HCT116 (cell line): ENCODE measurements at regions not wholly inside any gene's neighbourhood (a gene's known extent, or its start where the extent isn't known, plus 50 kb on each side); places are given as distances from the start of the nearest gene placed in this dataset.

Experiments used
- ATAC-seq: fragments of 200-7000 bp; cut with Tn5 transposase; 2 replicates; pipeline ENCODE4 v1.9.1; 2020; ENCODE audit warnings: mild to moderate bottlenecking, moderate library complexity
- BruUV-seq: library from RNA; stranded (reverse); fragments of 400-500 nt; replicated peaks from 2 replicates; lab custom pipeline; 2021; lab: Mats Ljungman, UMichigan
- CTCF ChIA-PET: fragments of 300-600 bp; sonication (Branson Sonifier 250); formaldehyde crosslinking; loops from one replicate; lab custom pipeline; 2021; ENCODE audit warnings: antibody characterized with exemption; lab: Charles Lee
- POLR2A ChIA-PET: fragments of 300-600, 350-600 bp; sonication (Branson Sonifier 250); formaldehyde crosslinking; loops from one replicate; lab custom pipeline; 2021; ENCODE audit warnings: antibody characterized with exemption; lab: Charles Lee
- RAD21 ChIA-PET, 2 experiments: fragments of 300-600 bp; sonication (Branson Sonifier 250); formaldehyde crosslinking; loops; one replicate each; lab custom pipeline; 2023; ENCODE audit warnings: low total read pairs in 2 of 2; ENCODE audit not compliant: uncharacterized antibody in 2 of 2, unreplicated experiment in 2 of 2, low non-redundant PET in 1 of 2; lab: Charles Lee
- DNase-seq: peaks from one replicate; pipeline ENCODE4 v3.0.0-alpha.2; 2010; ENCODE audit warnings: low read depth, low spot score
- H2AFZ ChIP-seq: fragments of 200-600 bp; shearing (Covaris generic), sonication (generic); 2 replicates; pipeline ENCODE4 v1.6.1; 2017; ENCODE audit warnings: low read depth, mixed run types, mixed read lengths, antibody characterized with exemption, low read length; ENCODE audit not compliant: poor library complexity, severe bottlenecking
- H3K27ac ChIP-seq: 2 replicates; pipeline ENCODE4 v1.5.1; 2012; ENCODE audit warnings: low read depth, low read length
- H3K27me3 ChIP-seq: fragments of 200-600 bp; sonication (generic); 2 replicates; pipeline ENCODE4 v1.6.1; 2016; ENCODE audit warnings: mixed run types, low read length, mixed read lengths; ENCODE audit not compliant: insufficient read depth
- H3K36me3 ChIP-seq, 2 experiments: fragments of 200-500 bp in 1 of 2; fragments of 200-600 bp in 1 of 2; sonication (Bioruptor generic) in 1 of 2; sonication (generic) in 1 of 2; 2 replicates each; pipeline versions ENCODE4 v1.5.1 to v1.6.1; 2014 to 2016; ENCODE audit warnings: low read length in 2 of 2, inconsistent platforms in 1 of 2, mixed read lengths in 1 of 2, mixed run types in 1 of 2; ENCODE audit not compliant: insufficient read depth in 2 of 2, control insufficient read depth in 1 of 2
- H3K4me1 ChIP-seq, 2 experiments: fragments of 200-600 bp in 1 of 2; sonication (generic) in 1 of 2; 2 replicates each; pipeline versions ENCODE4 v1.5.1 to v1.6.1; 2012 to 2017; ENCODE audit warnings: low read length in 2 of 2, inconsistent platforms in 1 of 2, mild to moderate bottlenecking in 1 of 2, mixed read lengths in 1 of 2, mixed run types in 1 of 2, moderate library complexity in 1 of 2; ENCODE audit not compliant: insufficient read depth in 2 of 2, control insufficient read depth in 1 of 2
- H3K4me2 ChIP-seq: fragments of 200-600 bp; sonication (generic); 2 replicates; pipeline ENCODE4 v1.6.1; 2017; ENCODE audit warnings: mixed run types, low read length, mixed read lengths
- H3K4me3 ChIP-seq, 2 experiments: fragments of 200-600 bp in 1 of 2; sonication (generic) in 1 of 2; replicated peaks in 1 of 2; 2 replicates each; pipeline ENCODE4 v1.5.1; 2011 to 2016; ENCODE audit warnings: low read length in 2 of 2, control low read depth in 1 of 2, low read depth in 1 of 2, mild to moderate bottlenecking in 1 of 2, mixed read lengths in 1 of 2, mixed run types in 1 of 2
- H3K79me2 ChIP-seq: fragments of 200-600 bp; sonication (generic); 2 replicates; pipeline ENCODE4 v1.6.1; 2017; ENCODE audit warnings: mild to moderate bottlenecking, mixed run types, low read length, moderate library complexity, mixed read lengths; ENCODE audit not compliant: insufficient read depth
- H3K9ac ChIP-seq: fragments of 200-600 bp; sonication (generic); 2 replicates; pipeline ENCODE4 v1.6.1; 2016; ENCODE audit warnings: low read length, mixed read lengths
- H3K9me2 ChIP-seq: fragments of 200-600 bp; sonication (generic), shearing (Covaris generic); 2 replicates; pipeline ENCODE4 v1.6.1; 2017; ENCODE audit warnings: mixed run types, mild to moderate bottlenecking, moderate library complexity; ENCODE audit not compliant: insufficient read depth
- H3K9me3 ChIP-seq, 2 experiments: fragments of 200-500 bp in 1 of 2; fragments of 200-600 bp in 1 of 2; sonication (Bioruptor generic) in 1 of 2; sonication (generic) in 1 of 2; 2 replicates each; pipeline ENCODE4 v1.6.1; 2014 to 2017; ENCODE audit warnings: low read length in 2 of 2, mixed read lengths in 2 of 2, inconsistent platforms in 1 of 2, low read depth in 1 of 2, mild to moderate bottlenecking in 1 of 2, mixed run types in 1 of 2, moderate library complexity in 1 of 2; ENCODE audit not compliant: control insufficient read depth in 1 of 2, insufficient read depth in 1 of 2
- H4K20me1 ChIP-seq: fragments of 200-600 bp; sonication (generic), shearing (Covaris generic); 2 replicates; pipeline ENCODE4 v1.6.1; 2017; ENCODE audit warnings: mixed run types, mild to moderate bottlenecking, moderate library complexity; ENCODE audit not compliant: insufficient read depth
- CEBPB ChIP-seq: IDR thresholded peaks from 2 replicates; pipeline ENCODE4 v1.6.1; 2012; ENCODE audit warnings: low read depth
- EGR1 ChIP-seq: IDR thresholded peaks from 2 replicates; pipeline ENCODE4 v1.6.1; 2012; ENCODE audit warnings: low read depth
- EZH2 ChIP-seq: fragments of 200-600 bp; sonication (generic); IDR thresholded peaks from 2 replicates; pipeline ENCODE4 v1.6.1; 2017; ENCODE audit warnings: antibody characterized with exemption, mixed run types
- EZH2phosphoT487 ChIP-seq: fragments of 200-600 bp; IDR thresholded peaks from 2 replicates; pipeline ENCODE4 v1.6.1; 2018; ENCODE audit warnings: antibody characterized with exemption, borderline replicate concordance
- FOSL1 ChIP-seq: IDR thresholded peaks from 2 replicates; pipeline ENCODE4 v1.6.1; 2012; ENCODE audit warnings: low read depth
- JUND ChIP-seq: IDR thresholded peaks from 2 replicates; pipeline ENCODE4 v1.6.1; 2012
- POLR2A ChIP-seq: IDR thresholded peaks from 2 replicates; pipeline ENCODE4 v1.7.0; 2011; ENCODE audit warnings: borderline replicate concordance; ENCODE audit not compliant: insufficient read depth, insufficient read length; ENCODE audit errors: extremely low read depth
- POLR2AphosphoS5 ChIP-seq: IDR thresholded peaks from 2 replicates; pipeline ENCODE4 v1.6.1; 2011; ENCODE audit warnings: mild to moderate bottlenecking, low read depth, low read length, moderate library complexity
- RAD21 ChIP-seq: IDR thresholded peaks from 2 replicates; pipeline ENCODE4 v1.6.1; 2012; ENCODE audit warnings: low read depth, mild to moderate bottlenecking
- SIN3A ChIP-seq: IDR thresholded peaks from 2 replicates; pipeline ENCODE4 v1.6.1; 2012; ENCODE audit warnings: low read depth
- SRF ChIP-seq: IDR thresholded peaks from 2 replicates; pipeline ENCODE4 v1.6.1; 2012; ENCODE audit warnings: low read depth
- TCF7L2 ChIP-seq: IDR thresholded peaks from 2 replicates; pipeline ENCODE4 v1.7.0; 2011; ENCODE audit warnings: borderline replicate concordance, inconsistent platforms; ENCODE audit not compliant: insufficient read depth, insufficient read length; ENCODE audit errors: extremely low read depth
- ZFX ChIP-seq: fragments of 450-650 bp; IDR thresholded peaks from 2 replicates; pipeline ENCODE4 v1.6.1; 2017
- intact Hi-C: fragments of 100-400 bp; cut with micrococcal nuclease; formaldehyde crosslinking; loops from 2 replicates; pipeline ENCODE4 v1.10.0; 2022
- TF ChIP-seq, protein P1 (sequence below): IDR thresholded peaks from 2 replicates; pipeline ENCODE4 v1.6.1; 2011; ENCODE audit warnings: mild to moderate bottlenecking, low read length, moderate library complexity; ENCODE audit not compliant: insufficient replicate concordance; ENCODE audit errors: extremely low read depth
- TF ChIP-seq, protein P2 (sequence below), 3 experiments: fragments of 200-600 bp in 1 of 3; sonication (generic) in 1 of 3; IDR thresholded peaks in 2 of 3; conservative IDR thresholded peaks in 1 of 3; 2 replicates each; pipeline ENCODE4 v1.5.1; 2012 to 2017; ENCODE audit warnings: low read depth in 2 of 3, low read length in 2 of 3, antibody characterized with exemption in 1 of 3, borderline replicate concordance in 1 of 3, control low read depth in 1 of 3, mild to moderate bottlenecking in 1 of 3, mixed read lengths in 1 of 3, mixed run types in 1 of 3, moderate library complexity in 1 of 3; ENCODE audit not compliant: insufficient read depth in 1 of 3
- TF ChIP-seq, protein P3 (sequence below): IDR thresholded peaks from 2 replicates; pipeline ENCODE4 v1.6.1; 2012

- ChIA-PET CTCF (no interaction called here), POLR2A (no interaction called here), RAD21 (no interaction called here)
- no peak for DNase-seq
- no peak overlapping the region for H3K4me3 ChIP-seq
- TF ChIP-seq FOSL1 (no peak), JUND (no peak), EZH2phosphoT487 (no peak), POLR2AphosphoS5 (no peak), EZH2 (no peak), CEBPB (no peak), TCF7L2 (no peak), SIN3A (no peak), RAD21 (no peak), EGR1 (no peak), SRF (no peak), POLR2A (no peak), ZFX (no peak)
- TF ChIP-seq, protein P1, sequence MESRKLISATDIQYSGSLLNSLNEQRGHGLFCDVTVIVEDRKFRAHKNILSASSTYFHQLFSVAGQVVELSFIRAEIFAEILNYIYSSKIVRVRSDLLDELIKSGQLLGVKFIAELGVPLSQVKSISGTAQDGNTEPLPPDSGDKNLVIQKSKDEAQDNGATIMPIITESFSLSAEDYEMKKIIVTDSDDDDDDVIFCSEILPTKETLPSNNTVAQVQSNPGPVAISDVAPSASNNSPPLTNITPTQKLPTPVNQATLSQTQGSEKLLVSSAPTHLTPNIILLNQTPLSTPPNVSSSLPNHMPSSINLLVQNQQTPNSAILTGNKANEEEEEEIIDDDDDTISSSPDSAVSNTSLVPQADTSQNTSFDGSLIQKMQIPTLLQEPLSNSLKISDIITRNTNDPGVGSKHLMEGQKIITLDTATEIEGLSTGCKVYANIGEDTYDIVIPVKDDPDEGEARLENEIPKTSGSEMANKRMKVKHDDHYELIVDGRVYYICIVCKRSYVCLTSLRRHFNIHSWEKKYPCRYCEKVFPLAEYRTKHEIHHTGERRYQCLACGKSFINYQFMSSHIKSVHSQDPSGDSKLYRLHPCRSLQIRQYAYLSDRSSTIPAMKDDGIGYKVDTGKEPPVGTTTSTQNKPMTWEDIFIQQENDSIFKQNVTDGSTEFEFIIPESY = no peak
- TF ChIP-seq, protein P2, sequence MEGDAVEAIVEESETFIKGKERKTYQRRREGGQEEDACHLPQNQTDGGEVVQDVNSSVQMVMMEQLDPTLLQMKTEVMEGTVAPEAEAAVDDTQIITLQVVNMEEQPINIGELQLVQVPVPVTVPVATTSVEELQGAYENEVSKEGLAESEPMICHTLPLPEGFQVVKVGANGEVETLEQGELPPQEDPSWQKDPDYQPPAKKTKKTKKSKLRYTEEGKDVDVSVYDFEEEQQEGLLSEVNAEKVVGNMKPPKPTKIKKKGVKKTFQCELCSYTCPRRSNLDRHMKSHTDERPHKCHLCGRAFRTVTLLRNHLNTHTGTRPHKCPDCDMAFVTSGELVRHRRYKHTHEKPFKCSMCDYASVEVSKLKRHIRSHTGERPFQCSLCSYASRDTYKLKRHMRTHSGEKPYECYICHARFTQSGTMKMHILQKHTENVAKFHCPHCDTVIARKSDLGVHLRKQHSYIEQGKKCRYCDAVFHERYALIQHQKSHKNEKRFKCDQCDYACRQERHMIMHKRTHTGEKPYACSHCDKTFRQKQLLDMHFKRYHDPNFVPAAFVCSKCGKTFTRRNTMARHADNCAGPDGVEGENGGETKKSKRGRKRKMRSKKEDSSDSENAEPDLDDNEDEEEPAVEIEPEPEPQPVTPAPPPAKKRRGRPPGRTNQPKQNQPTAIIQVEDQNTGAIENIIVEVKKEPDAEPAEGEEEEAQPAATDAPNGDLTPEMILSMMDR (IDR thresholded peaks at IDR 0.05 in 2 of 3, conservative IDR thresholded peaks at IDR 0.05 in 1 of 3; ENCODE audit: borderline replicate concordance in 1 of 3, insufficient read depth in 1 of 3, low read depth in 2 of 3, low read length in 2 of 3) = no peak
- TF ChIP-seq, protein P3, sequence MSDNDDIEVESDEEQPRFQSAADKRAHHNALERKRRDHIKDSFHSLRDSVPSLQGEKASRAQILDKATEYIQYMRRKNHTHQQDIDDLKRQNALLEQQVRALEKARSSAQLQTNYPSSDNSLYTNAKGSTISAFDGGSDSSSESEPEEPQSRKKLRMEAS = no peak
- no peak for ATAC-seq
- H4K20me1 ChIP-seq = no peaks in the 10 kb centered on the region
- H3K27ac ChIP-seq = no peak overlapping the region
- no TSS peak for BruUV-seq
- no peaks in the 10 kb centered on the region for H3K36me3 ChIP-seq
- intact Hi-C loops = no loop called here
- no peaks in the 10 kb centered on the region for H3K27me3 ChIP-seq
- no peak overlapping the region for H3K9ac ChIP-seq
- no peak overlapping the region for H3K4me2 ChIP-seq
- H3K9me2 ChIP-seq = no peaks in the 10 kb centered on the region
- no peaks in the 10 kb centered on the region for H3K79me2 ChIP-seq
- no peak overlapping the region for H2AFZ ChIP-seq
- H3K9me3 ChIP-seq = no peaks in the 10 kb centered on the region
- H3K4me1 ChIP-seq = no peaks in the 10 kb centered on the region
Observed at GRCh38 chr2:118475622-118476205, 371.7 kb downstream of the EN1 start.
